Activated T-cell treated with anti-CD3 and anti-CD28 coated beads, Interleukin-2, amount 50 U/mL, for 1 hour (primary cell): ENCODE measurements at regions not wholly inside any gene's neighbourhood (a gene's known extent, or its start where the extent isn't known, plus 50 kb on each side); places are given as distances from the start of the nearest gene placed in this dataset.
"Not testable (repeated sequence)": the region's sequence is repeated elsewhere in the genome, so short reads cannot be mapped to it uniquely, and the experiment has no call there.

Experiments used
- DNase-seq: peaks from one replicate; pipeline ENCODE4 v3.0.0-alpha.2; 2020

- no peak for DNase-seq
Measured at GRCh38 chr9:31470051-31470450, 914.4 kb upstream of the ACO1 start.

- DNase-seq, result no peak
Measured at GRCh38 chr9:31471010-31471409, 913.4 kb upstream of the ACO1 start.

- no peak for DNase-seq
Measured at GRCh38 chr9:31486630-31487029, 897.8 kb upstream of the ACO1 start.

- no peak for DNase-seq
Measured at GRCh38 chr9:31490551-31491106, 893.8 kb upstream of the ACO1 start.

GRCh38 chr9:31492229-31492628, 892.2 kb upstream of the ACO1 start:
- DNase-seq, result no peak

- DNase-seq, result no peak
Measured at GRCh38 chr9:31500422-31500821, 884.0 kb upstream of the ACO1 start.

- no peak for DNase-seq
Measured at GRCh38 chr9:31519011-31519410, 865.4 kb upstream of the ACO1 start.

GRCh38 chr9:31519424-31519823, 865.0 kb upstream of the ACO1 start:
- no peak for DNase-seq

- DNase-seq, result no peak
Measured at GRCh38 chr9:31519826-31520225, 864.6 kb upstream of the ACO1 start.

GRCh38 chr9:31520301-31521085, 864.0 kb upstream of the ACO1 start:
- DNase-seq, result no peak

- DNase-seq, result no peak
Measured at GRCh38 chr9:31535651-31536050, 848.8 kb upstream of the ACO1 start.

GRCh38 chr9:31536471-31536870, 848.0 kb upstream of the ACO1 start:
- no peak for DNase-seq

- DNase-seq, result no peak
Measured at GRCh38 chr9:31541721-31542281, 842.6 kb upstream of the ACO1 start.

- DNase-seq, result no peak
Measured at GRCh38 chr9:31542384-31543055, 841.9 kb upstream of the ACO1 start.

GRCh38 chr9:31554941-31555340, 829.5 kb upstream of the ACO1 start:
- DNase-seq, result no peak

- no peak for DNase-seq
Measured at GRCh38 chr9:31556667-31557463, 827.6 kb upstream of the ACO1 start.

- not testable (repeated sequence) for DNase-seq
Measured at GRCh38 chr9:31572190-31572589, 812.3 kb upstream of the ACO1 start.

- no peak for DNase-seq
Measured at GRCh38 chr9:31573561-31573960, 810.9 kb upstream of the ACO1 start.

- DNase-seq, result no peak
Measured at GRCh38 chr9:31574006-31574765, 810.3 kb upstream of the ACO1 start.

GRCh38 chr9:31582071-31582470, 802.4 kb upstream of the ACO1 start:
- DNase-seq, result no peak

GRCh38 chr9:31582561-31582960, 801.9 kb upstream of the ACO1 start:
- no peak for DNase-seq

GRCh38 chr9:31585158-31585557, 799.3 kb upstream of the ACO1 start:
- DNase-seq, result no peak
